GM12891 (cell line): ENCODE measurements at regions not wholly inside any gene's neighbourhood (a gene's known extent, or its start where the extent isn't known, plus 50 kb on each side); places are given as distances from the start of the nearest gene placed in this dataset.

ENCODE experiments used
- POLR2A ChIP-seq: IDR thresholded peaks from 2 replicates; pipeline ENCODE4 v1.6.1; 2011; ENCODE audit warnings: low read depth, low read length, control low read depth
- POLR2AphosphoS5 ChIP-seq: IDR thresholded peaks from 2 replicates; pipeline ENCODE4 v1.6.1; 2011; ENCODE audit warnings: low read depth, low read length, control low read depth

- TF ChIP-seq POLR2A (no peak), POLR2AphosphoS5 (no peak)
Measured at GRCh38 chr2:215532844-215533243, 97.0 kb upstream of the FN1 start.
